ENCODE measurements at regions not wholly inside any gene's neighbourhood (a gene's known extent, or its start where the extent isn't known, plus 50 kb on each side); places are given as distances from the start of the nearest gene placed in this dataset.
"Not testable (repeated sequence)": the region's sequence is repeated elsewhere in the genome, so short reads cannot be mapped to it uniquely, and the experiment has no call there.

DNA sequence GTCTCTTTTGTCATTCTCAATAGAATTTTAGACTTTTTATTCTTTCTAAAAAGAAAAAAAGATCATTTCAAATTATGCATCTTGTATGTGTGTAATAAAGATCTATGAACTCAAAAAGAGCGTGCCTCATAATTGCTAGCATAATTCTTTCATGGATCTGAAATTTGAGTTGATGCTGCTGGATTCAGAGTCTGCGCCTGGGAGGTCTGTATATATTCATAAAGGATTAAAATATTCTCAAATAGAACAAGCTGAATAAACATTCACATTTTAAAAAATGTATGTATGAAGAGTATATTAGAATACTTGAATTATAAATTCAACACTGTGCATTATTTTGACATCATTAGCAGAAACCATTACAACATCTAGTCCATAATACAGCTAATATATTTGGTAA lies 297.8 kb upstream of the GRAMD2B start:
- DNase-seq (ENCODE audit: low read depth, low spot score) = no peak
- ATAC-seq = no peak
- Histone ChIP-seq H3K27ac (ENCODE audit: low read length) (no peak overlapping the region), H3K4me1 (ENCODE audit: control insufficient read depth, insufficient read depth, low read length) (no peaks in the 10 kb centered on the region; the same call in 1 of the 2 replicates), H3K36me3 (ENCODE audit: control insufficient read depth, insufficient read depth, low read length) (no peaks in the 10 kb centered on the region; the same call in 1 of the 2 replicates), H3K4me3 (ENCODE audit: low read depth in 2 of 2, low read length in 2 of 2) (no peak overlapping the region), H3K27me3 (ENCODE audit: control insufficient read depth, insufficient read depth, low read length) (no peaks in the 10 kb centered on the region), H3K9me3 (ENCODE audit: control insufficient read depth, insufficient read depth, low read depth, low read length) (no peaks in the 10 kb centered on the region)
- POLR2A ChIA-PET = interaction anchor here (0.6 kb wide), 1 partner anchor 316 kb away, joined by 3 read pairs; no protein-coding TSS in a partner anchor
- CTCF ChIA-PET = no interaction called here
- no TSS peak for BruUV-seq (replicated peaks)
- in situ Hi-C loops (cut with HindIII; ENCODE audit: low pct_unique_long_range_greater_than_20kb, low sequenced_read_pairs) (no loop called here), intact Hi-C loops (cut with micrococcal nuclease; ENCODE audit: unreplicated experiment) (no loop called here)
- TF ChIP-seq TCF7L2 (IDR thresholded peaks at IDR 0.05; ENCODE audit: low read depth, low read length) (no peak), SIN3A (IDR thresholded peaks at IDR 0.05; ENCODE audit: borderline replicate concordance, insufficient read depth, low read depth, low read length) (no peak), POLR2AphosphoS5 (IDR thresholded peaks at IDR 0.05; ENCODE audit: low read depth, low read length) (no peak)
- TF ChIP-seq, protein P1, sequence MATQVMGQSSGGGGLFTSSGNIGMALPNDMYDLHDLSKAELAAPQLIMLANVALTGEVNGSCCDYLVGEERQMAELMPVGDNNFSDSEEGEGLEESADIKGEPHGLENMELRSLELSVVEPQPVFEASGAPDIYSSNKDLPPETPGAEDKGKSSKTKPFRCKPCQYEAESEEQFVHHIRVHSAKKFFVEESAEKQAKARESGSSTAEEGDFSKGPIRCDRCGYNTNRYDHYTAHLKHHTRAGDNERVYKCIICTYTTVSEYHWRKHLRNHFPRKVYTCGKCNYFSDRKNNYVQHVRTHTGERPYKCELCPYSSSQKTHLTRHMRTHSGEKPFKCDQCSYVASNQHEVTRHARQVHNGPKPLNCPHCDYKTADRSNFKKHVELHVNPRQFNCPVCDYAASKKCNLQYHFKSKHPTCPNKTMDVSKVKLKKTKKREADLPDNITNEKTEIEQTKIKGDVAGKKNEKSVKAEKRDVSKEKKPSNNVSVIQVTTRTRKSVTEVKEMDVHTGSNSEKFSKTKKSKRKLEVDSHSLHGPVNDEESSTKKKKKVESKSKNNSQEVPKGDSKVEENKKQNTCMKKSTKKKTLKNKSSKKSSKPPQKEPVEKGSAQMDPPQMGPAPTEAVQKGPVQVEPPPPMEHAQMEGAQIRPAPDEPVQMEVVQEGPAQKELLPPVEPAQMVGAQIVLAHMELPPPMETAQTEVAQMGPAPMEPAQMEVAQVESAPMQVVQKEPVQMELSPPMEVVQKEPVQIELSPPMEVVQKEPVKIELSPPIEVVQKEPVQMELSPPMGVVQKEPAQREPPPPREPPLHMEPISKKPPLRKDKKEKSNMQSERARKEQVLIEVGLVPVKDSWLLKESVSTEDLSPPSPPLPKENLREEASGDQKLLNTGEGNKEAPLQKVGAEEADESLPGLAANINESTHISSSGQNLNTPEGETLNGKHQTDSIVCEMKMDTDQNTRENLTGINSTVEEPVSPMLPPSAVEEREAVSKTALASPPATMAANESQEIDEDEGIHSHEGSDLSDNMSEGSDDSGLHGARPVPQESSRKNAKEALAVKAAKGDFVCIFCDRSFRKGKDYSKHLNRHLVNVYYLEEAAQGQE (IDR thresholded peaks at IDR 0.05; ENCODE audit: insufficient read depth in 1 of 2, low read depth in 2 of 2, low read length in 1 of 2) = no peak
- TF ChIP-seq, protein P2, sequence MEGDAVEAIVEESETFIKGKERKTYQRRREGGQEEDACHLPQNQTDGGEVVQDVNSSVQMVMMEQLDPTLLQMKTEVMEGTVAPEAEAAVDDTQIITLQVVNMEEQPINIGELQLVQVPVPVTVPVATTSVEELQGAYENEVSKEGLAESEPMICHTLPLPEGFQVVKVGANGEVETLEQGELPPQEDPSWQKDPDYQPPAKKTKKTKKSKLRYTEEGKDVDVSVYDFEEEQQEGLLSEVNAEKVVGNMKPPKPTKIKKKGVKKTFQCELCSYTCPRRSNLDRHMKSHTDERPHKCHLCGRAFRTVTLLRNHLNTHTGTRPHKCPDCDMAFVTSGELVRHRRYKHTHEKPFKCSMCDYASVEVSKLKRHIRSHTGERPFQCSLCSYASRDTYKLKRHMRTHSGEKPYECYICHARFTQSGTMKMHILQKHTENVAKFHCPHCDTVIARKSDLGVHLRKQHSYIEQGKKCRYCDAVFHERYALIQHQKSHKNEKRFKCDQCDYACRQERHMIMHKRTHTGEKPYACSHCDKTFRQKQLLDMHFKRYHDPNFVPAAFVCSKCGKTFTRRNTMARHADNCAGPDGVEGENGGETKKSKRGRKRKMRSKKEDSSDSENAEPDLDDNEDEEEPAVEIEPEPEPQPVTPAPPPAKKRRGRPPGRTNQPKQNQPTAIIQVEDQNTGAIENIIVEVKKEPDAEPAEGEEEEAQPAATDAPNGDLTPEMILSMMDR (IDR thresholded peaks at IDR 0.05) = no peak

DNA sequence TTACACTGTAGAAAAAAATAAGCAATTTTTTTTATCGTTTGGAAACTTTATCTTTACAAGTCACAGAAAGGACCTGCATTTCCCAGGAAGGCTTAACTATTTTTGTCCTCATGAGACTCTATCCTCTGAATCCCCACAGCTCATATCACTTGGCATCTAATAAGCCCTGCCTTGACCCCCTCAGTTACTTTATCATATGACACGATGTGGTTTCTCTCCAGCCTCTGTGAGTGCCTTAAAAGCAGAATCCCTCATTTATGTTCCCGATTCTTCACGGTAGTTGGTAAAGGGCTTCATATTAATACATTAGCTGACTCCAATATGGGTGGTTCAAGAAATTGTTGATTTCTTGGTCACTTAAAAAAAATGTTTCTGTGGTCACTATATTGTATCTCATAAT lies 296.6 kb upstream of the GRAMD2B start:
- Histone ChIP-seq H3K27me3 (ENCODE audit: control insufficient read depth, insufficient read depth, low read length) (no peaks in the 10 kb centered on the region), H3K9me3 (ENCODE audit: control insufficient read depth, insufficient read depth, low read depth, low read length) (0 out of 2 replicates have a peak, but pooled peaks cover under 1% of the 10 kb centered on the region), H3K36me3 (ENCODE audit: control insufficient read depth, insufficient read depth, low read length) (no peaks in the 10 kb centered on the region; the same call in 1 of the 2 replicates), H3K4me1 (ENCODE audit: control insufficient read depth, insufficient read depth, low read length) (no peaks in the 10 kb centered on the region; the same call in 1 of the 2 replicates), H3K27ac (ENCODE audit: low read length) (no peak overlapping the region), H3K4me3 (ENCODE audit: low read depth in 2 of 2, low read length in 2 of 2) (no peak overlapping the region)
- no peak for ATAC-seq
- intact Hi-C loops (cut with micrococcal nuclease; ENCODE audit: unreplicated experiment) = no loop called here
- CTCF ChIA-PET = no interaction called here
- POLR2A ChIA-PET = no interaction called here
- DNase-seq (ENCODE audit: low read depth, low spot score) = no peak
- TF ChIP-seq TCF7L2 (IDR thresholded peaks at IDR 0.05; ENCODE audit: low read depth, low read length) (no peak), POLR2AphosphoS5 (IDR thresholded peaks at IDR 0.05; ENCODE audit: low read depth, low read length) (no peak)
- TF ChIP-seq, protein P2 (IDR thresholded peaks at IDR 0.05) = no peak
- TF ChIP-seq, protein P1 (IDR thresholded peaks at IDR 0.05; ENCODE audit: insufficient read depth in 1 of 2, low read depth in 2 of 2, low read length in 1 of 2) = no peak
- BruUV-seq (replicated peaks) = no TSS peak
- in situ Hi-C loops (cut with HindIII; ENCODE audit: low pct_unique_long_range_greater_than_20kb, low sequenced_read_pairs) = no loop called here

DNA sequence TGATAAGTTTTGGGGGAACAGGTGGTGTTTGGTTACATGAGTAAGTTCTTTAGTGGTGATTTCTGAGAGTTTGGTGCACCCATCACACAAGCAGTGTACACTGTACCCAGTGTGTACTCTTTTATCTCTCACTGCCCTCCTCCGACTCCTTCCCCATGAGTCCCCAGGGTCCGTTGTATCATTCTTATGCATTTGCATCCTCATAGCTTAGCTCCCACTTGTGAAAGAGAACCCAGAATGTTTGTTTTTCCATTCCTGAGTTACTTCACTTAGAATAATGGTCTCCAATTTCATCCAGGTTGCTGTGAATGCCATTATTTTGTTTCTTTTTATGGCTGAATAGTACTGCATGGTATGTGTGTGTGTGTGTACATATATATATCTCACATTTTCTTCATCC lies 295.8 kb upstream of the GRAMD2B start:
- DNase-seq (ENCODE audit: low read depth, low spot score); H3K4me3 ChIP-seq (ENCODE audit: low read depth in 2 of 2, low read length in 2 of 2); CTCF ChIA-PET; ATAC-seq; H3K4me1 ChIP-seq (ENCODE audit: control insufficient read depth, insufficient read depth, low read length); H3K9me3 ChIP-seq (ENCODE audit: control insufficient read depth, insufficient read depth, low read depth, low read length); H3K27ac ChIP-seq (ENCODE audit: low read length); BruUV-seq (replicated peaks); in situ Hi-C loops (cut with HindIII; ENCODE audit: low pct_unique_long_range_greater_than_20kb, low sequenced_read_pairs); H3K27me3 ChIP-seq (ENCODE audit: control insufficient read depth, insufficient read depth, low read length); intact Hi-C loops (cut with micrococcal nuclease; ENCODE audit: unreplicated experiment); POLR2A ChIA-PET; H3K36me3 ChIP-seq (ENCODE audit: control insufficient read depth, insufficient read depth, low read length): not testable (repeated sequence)
